Keratinocyte (primary cell): ENCODE measurements at regions not wholly inside any gene's neighbourhood (a gene's known extent, or its start where the extent isn't known, plus 50 kb on each side); places are given as distances from the start of the nearest gene placed in this dataset.

Experiments used
- DNase-seq: peaks from one replicate; pipeline ENCODE4 v3.0.0-alpha.2; 2011; ENCODE audit warnings: low read depth, missing footprints, low spot score
- FAIRE-seq: peaks from 2 replicates; lab custom pipeline; 2011; peaks lifted over from hg19 to GRCh38; lab: Jason Lieb, UNC
- H2AFZ ChIP-seq: 2 replicates; pipeline ENCODE4 v1.6.0; 2012; ENCODE audit warnings: low read length, control low read depth, inconsistent platforms; ENCODE audit not compliant: control insufficient read depth
- H3K27ac ChIP-seq: 2 replicates; pipeline ENCODE4 v1.5.1; 2011; ENCODE audit warnings: low read length; ENCODE audit not compliant: control insufficient read depth, insufficient read depth
- H3K27me3 ChIP-seq: 3 replicates; pipeline ENCODE4 v1.6.0; 2011; ENCODE audit warnings: low read length; ENCODE audit not compliant: control insufficient read depth, insufficient read depth; ENCODE audit errors: extremely low read depth
- H3K36me3 ChIP-seq, 2 experiments: 2 replicates in 1 of 2; 3 replicates in 1 of 2; pipeline ENCODE4 v1.5.1; 2011; ENCODE audit warnings: low read length in 2 of 2, mild to moderate bottlenecking in 1 of 2; ENCODE audit not compliant: control insufficient read depth in 2 of 2, insufficient read depth in 2 of 2; ENCODE audit errors: extremely low read depth in 1 of 2
- H3K4me1 ChIP-seq: 3 replicates; pipeline ENCODE4 v1.5.1; 2011; ENCODE audit warnings: low read length; ENCODE audit not compliant: control insufficient read depth, insufficient read depth; ENCODE audit errors: extremely low read depth
- H3K4me2 ChIP-seq: 3 replicates; pipeline ENCODE4 v1.6.0; 2011; ENCODE audit warnings: low read depth, low read length; ENCODE audit not compliant: control insufficient read depth, insufficient read depth; ENCODE audit errors: extremely low read depth
- H3K4me3 ChIP-seq, 3 experiments: fragments of 200-600 bp in 1 of 3; sonication (generic) in 1 of 3; 2 replicates in 2 of 3; 3 replicates in 1 of 3; pipeline ENCODE4 v1.5.1; 2011 to 2016; ENCODE audit warnings: low read length in 3 of 3, mild to moderate bottlenecking in 3 of 3, control low read depth in 2 of 3, inconsistent platforms in 1 of 3, low read depth in 1 of 3, mixed read lengths in 1 of 3, mixed run types in 1 of 3, moderate library complexity in 1 of 3; ENCODE audit not compliant: control insufficient read depth in 2 of 3, insufficient read depth in 2 of 3; ENCODE audit errors: extremely low read depth in 1 of 3
- H3K79me2 ChIP-seq: 2 replicates; pipeline ENCODE4 v1.6.0; 2012; ENCODE audit warnings: low read length; ENCODE audit not compliant: control insufficient read depth, insufficient read depth
- H3K9ac ChIP-seq: 3 replicates; pipeline ENCODE4 v1.6.0; 2011; ENCODE audit warnings: low read length; ENCODE audit not compliant: control insufficient read depth, insufficient read depth; ENCODE audit errors: extremely low read depth
- H3K9me1 ChIP-seq: 3 replicates; pipeline ENCODE4 v1.6.0; 2011; ENCODE audit warnings: low read length; ENCODE audit not compliant: control insufficient read depth, insufficient read depth; ENCODE audit errors: extremely low read depth
- H3K9me3 ChIP-seq: 2 replicates; pipeline ENCODE4 v1.5.1; 2012; ENCODE audit warnings: low read depth, low read length; ENCODE audit not compliant: control insufficient read depth
- H4K20me1 ChIP-seq: 3 replicates; pipeline ENCODE4 v1.6.0; 2011; ENCODE audit warnings: low read length; ENCODE audit not compliant: control insufficient read depth, insufficient read depth; ENCODE audit errors: extremely low read depth
- EZH2 ChIP-seq: IDR thresholded peaks from one replicate; pipeline ENCODE4 v1.6.1; 2012; ENCODE audit warnings: inconsistent platforms, mild to moderate bottlenecking, low read length, moderate library complexity
- dilution Hi-C: fragments of 300-500 bp; cut with MboI; formaldehyde crosslinking; loops from one replicate; pipeline ENCODE4 v1.7.0; 2020; ENCODE audit warnings: low sequenced_read_pairs; ENCODE audit not compliant: extremely low pct_ligation_motif_present
- TF ChIP-seq, protein P1 (sequence below), 3 experiments: IDR thresholded peaks in 1 of 3; conservative IDR thresholded peaks in 1 of 3; optimal IDR thresholded peaks in 1 of 3; 2 replicates in 2 of 3; 3 replicates in 1 of 3; pipeline versions ENCODE3 to v1.5.1; 2011; ENCODE audit warnings: low read length in 3 of 3, mild to moderate bottlenecking in 3 of 3, moderate library complexity in 2 of 3, control low read depth in 1 of 3, inconsistent platforms in 1 of 3; ENCODE audit not compliant: insufficient read depth in 2 of 3; ENCODE audit errors: extremely low read depth in 1 of 3

- Histone ChIP-seq H3K4me2 (no peak overlapping the region), H3K27ac (no peak overlapping the region), H3K79me2 (no peaks in the 10 kb centered on the region), H3K27me3 (no peaks in the 10 kb centered on the region), H3K9ac (no peak overlapping the region), H3K36me3 (no peaks in the 10 kb centered on the region), H4K20me1 (no peaks in the 10 kb centered on the region), H3K4me1 (no peaks in the 10 kb centered on the region), H3K4me3 (no peak overlapping the region), H2AFZ (no peak overlapping the region), H3K9me3 (no peaks in the 10 kb centered on the region), H3K9me1 (no peaks in the 10 kb centered on the region)
- DNase-seq (no peak), FAIRE-seq (no peak)
- dilution Hi-C loops, result no loop called here
- no peak for TF ChIP-seq EZH2
- TF ChIP-seq, protein P1, sequence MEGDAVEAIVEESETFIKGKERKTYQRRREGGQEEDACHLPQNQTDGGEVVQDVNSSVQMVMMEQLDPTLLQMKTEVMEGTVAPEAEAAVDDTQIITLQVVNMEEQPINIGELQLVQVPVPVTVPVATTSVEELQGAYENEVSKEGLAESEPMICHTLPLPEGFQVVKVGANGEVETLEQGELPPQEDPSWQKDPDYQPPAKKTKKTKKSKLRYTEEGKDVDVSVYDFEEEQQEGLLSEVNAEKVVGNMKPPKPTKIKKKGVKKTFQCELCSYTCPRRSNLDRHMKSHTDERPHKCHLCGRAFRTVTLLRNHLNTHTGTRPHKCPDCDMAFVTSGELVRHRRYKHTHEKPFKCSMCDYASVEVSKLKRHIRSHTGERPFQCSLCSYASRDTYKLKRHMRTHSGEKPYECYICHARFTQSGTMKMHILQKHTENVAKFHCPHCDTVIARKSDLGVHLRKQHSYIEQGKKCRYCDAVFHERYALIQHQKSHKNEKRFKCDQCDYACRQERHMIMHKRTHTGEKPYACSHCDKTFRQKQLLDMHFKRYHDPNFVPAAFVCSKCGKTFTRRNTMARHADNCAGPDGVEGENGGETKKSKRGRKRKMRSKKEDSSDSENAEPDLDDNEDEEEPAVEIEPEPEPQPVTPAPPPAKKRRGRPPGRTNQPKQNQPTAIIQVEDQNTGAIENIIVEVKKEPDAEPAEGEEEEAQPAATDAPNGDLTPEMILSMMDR (optimal IDR thresholded peaks at IDR 0.05 in 1 of 3, IDR thresholded peaks at IDR 0.05 in 1 of 3, conservative IDR thresholded peaks at IDR 0.05 in 1 of 3; ENCODE audit: extremely low read depth in 1 of 3, insufficient read depth in 2 of 3, low read length in 3 of 3), result no peak
These were observed 231.2 kb upstream of the SGCD start for GRCh38 chr5:156095709-156096241.

DNA sequence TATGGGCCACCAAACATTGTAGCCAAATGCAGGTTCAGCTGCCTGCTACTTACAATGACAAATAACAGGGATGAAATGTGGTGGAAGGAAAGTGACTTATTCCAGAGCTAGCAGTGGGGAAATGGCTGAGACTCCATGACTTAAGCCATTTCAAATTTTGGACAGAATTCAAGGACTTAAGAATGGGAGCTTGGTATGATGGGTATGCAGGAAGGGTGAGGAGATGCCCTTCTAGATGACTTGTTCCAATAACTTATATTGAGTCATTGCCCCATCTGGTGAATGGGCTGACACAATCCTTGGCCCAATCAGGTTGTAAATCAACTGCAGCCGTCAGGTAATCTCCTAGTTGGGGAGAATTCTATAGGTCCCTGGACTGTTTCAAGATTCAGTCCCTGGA, 230.7 kb upstream of the SGCD start:
- H3K9me3 ChIP-seq, result no peaks in the 10 kb centered on the region
- no peaks in the 10 kb centered on the region for H3K4me1 ChIP-seq
- FAIRE-seq, result no peak
- DNase-seq, result no peak
- H3K4me2 ChIP-seq, result no peak overlapping the region
- TF ChIP-seq, protein P1 (optimal IDR thresholded peaks at IDR 0.05 in 1 of 3, IDR thresholded peaks at IDR 0.05 in 1 of 3, conservative IDR thresholded peaks at IDR 0.05 in 1 of 3; ENCODE audit: extremely low read depth in 1 of 3, insufficient read depth in 2 of 3, low read length in 3 of 3), result no peak
- no peak for TF ChIP-seq EZH2
- dilution Hi-C loops, result no loop called here
- H4K20me1 ChIP-seq, result no peaks in the 10 kb centered on the region
- H3K9ac ChIP-seq, result no peak overlapping the region
- no peak overlapping the region for H3K4me3 ChIP-seq
- H3K79me2 ChIP-seq, result no peaks in the 10 kb centered on the region
- no peaks in the 10 kb centered on the region for H3K9me1 ChIP-seq
- no peak overlapping the region for H2AFZ ChIP-seq
- H3K36me3 ChIP-seq, result no peaks in the 10 kb centered on the region
- H3K27me3 ChIP-seq, result no peaks in the 10 kb centered on the region
- no peak overlapping the region for H3K27ac ChIP-seq
